ENCODE measurements at regions not wholly inside any gene's neighbourhood (a gene's known extent, or its start where the extent isn't known, plus 50 kb on each side); places are given as distances from the start of the nearest gene placed in this dataset.

DNA sequence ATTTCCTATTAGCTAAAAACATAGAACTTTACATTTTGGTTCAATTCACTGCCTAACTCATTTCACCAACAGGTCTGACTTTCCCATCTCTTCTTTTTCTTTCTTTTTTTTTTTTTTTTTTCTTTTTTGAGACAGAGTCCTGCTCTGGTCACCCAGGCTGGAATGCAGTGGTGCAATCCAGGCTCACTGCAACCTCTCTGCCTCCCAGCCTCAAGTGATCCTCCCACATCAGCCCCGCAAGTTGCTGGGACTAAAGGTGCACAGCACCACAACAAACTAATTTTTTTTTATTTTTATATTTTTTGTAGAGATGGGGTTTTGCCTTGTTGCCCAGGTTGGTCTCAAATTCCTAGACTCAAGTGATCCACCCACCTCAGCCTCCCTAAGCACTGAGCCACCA lies 57.8 kb upstream of the HNRNPA3 start:
- no peaks in the 10 kb centered on the region for H3K36me3 ChIP-seq (ENCODE audit: control insufficient read depth in 4 of 4, insufficient read depth in 3 of 4, low read depth in 1 of 4, low read length in 3 of 4)
- no peak overlapping the region for H3K27ac ChIP-seq (ENCODE audit: low read depth in 1 of 2, low read length in 2 of 2)
- H3K9me3 ChIP-seq (ENCODE audit: control insufficient read depth in 4 of 4, low read length in 3 of 4) = no peaks in the 10 kb centered on the region
- no peaks in the 10 kb centered on the region for H3K4me1 ChIP-seq (ENCODE audit: control insufficient read depth in 4 of 4, insufficient read depth in 4 of 4, low read length in 3 of 4)
- DNase-seq (ENCODE audit: low spot score) = no peak
- H3K4me3 ChIP-seq (ENCODE audit: low read depth in 1 of 3, low read length in 3 of 3) = no peak overlapping the region
- 97% methylated on average over 1 of the region's 1 CpG for WGBS
- no peak overlapping the region for H3K9ac ChIP-seq (ENCODE audit: low read depth in 1 of 2, low read length in 2 of 2)
- H3K27me3 ChIP-seq (ENCODE audit: control insufficient read depth in 4 of 4, insufficient read depth in 4 of 4, low read length in 3 of 4) = no peaks in the 10 kb centered on the region
- TF ChIP-seq RXRA (IDR thresholded peaks at IDR 0.05) (no peak), HNF4A (conservative IDR thresholded peaks at IDR 0.05) (peak in 1 of 2 donors; percentile 8)

DNA sequence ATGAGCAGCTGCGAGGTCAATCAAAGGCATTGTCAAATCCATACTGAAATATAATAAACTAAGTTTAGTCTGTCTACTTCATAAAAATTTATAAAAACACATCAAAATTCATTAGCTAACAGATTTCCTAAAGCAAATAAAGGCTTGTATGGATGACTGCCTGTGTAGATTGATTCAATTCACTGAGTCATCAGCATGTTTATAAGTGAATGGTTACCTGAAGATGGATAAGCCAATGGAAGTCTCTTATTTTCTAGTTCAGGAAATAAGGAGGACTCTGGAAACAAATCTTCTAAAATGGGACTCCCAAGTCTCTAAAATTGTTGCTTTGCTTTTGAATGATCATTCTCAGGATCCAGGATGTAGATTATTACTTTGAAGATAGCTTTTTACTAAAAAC lies 57.0 kb upstream of the HNRNPA3 start:
- no peaks in the 10 kb centered on the region for H3K4me1 ChIP-seq (ENCODE audit: control insufficient read depth in 4 of 4, insufficient read depth in 4 of 4, low read length in 3 of 4)
- 96% methylated on average over 1 of the region's 1 CpG for WGBS
- DNase-seq (ENCODE audit: low spot score) = no peak
- H3K9ac ChIP-seq (ENCODE audit: low read depth in 1 of 2, low read length in 2 of 2) = no peak overlapping the region
- H3K9me3 ChIP-seq (ENCODE audit: control insufficient read depth in 4 of 4, low read length in 3 of 4) = no peaks in the 10 kb centered on the region
- H3K36me3 ChIP-seq (ENCODE audit: control insufficient read depth in 4 of 4, insufficient read depth in 3 of 4, low read depth in 1 of 4, low read length in 3 of 4) = no peaks in the 10 kb centered on the region
- TF ChIP-seq RXRA (IDR thresholded peaks at IDR 0.05) (no peak), HNF4G (IDR thresholded peaks at IDR 0.05) (no peak), FOXA2 (IDR thresholded peaks at IDR 0.05) (no peak), ZBTB33 (IDR thresholded peaks at IDR 0.05) (no peak), RAD21 (IDR thresholded peaks at IDR 0.05) (no peak), FOXA1 (IDR thresholded peaks at IDR 0.05) (no peak), TAF1 (conservative IDR thresholded peaks at IDR 0.05) (no peak), GABPA (IDR thresholded peaks at IDR 0.05 in 1 of 2, conservative IDR thresholded peaks at IDR 0.05 in 1 of 2) (no peak), EGR1 (IDR thresholded peaks at IDR 0.05; ENCODE audit: low read depth in 2 of 2) (no peak), SP1 (IDR thresholded peaks at IDR 0.05) (no peak)
- TF ChIP-seq, protein P1, sequence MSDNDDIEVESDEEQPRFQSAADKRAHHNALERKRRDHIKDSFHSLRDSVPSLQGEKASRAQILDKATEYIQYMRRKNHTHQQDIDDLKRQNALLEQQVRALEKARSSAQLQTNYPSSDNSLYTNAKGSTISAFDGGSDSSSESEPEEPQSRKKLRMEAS (IDR thresholded peaks at IDR 0.05) = no peak
- no peak overlapping the region for H3K4me3 ChIP-seq (ENCODE audit: low read depth in 1 of 3, low read length in 3 of 3)
- H3K27me3 ChIP-seq (ENCODE audit: control insufficient read depth in 4 of 4, insufficient read depth in 4 of 4, low read length in 3 of 4) = no peaks in the 10 kb centered on the region
- no peak overlapping the region for H3K27ac ChIP-seq (ENCODE audit: low read depth in 1 of 2, low read length in 2 of 2)

GRCh38 chr2:177161741-177162460 lies 50.7 kb upstream of the HNRNPA3 start:
- Histone ChIP-seq H3K27me3 (ENCODE audit: control insufficient read depth in 4 of 4, insufficient read depth in 4 of 4, low read length in 3 of 4) (no peaks in the 10 kb centered on the region), H3K9ac (ENCODE audit: low read depth in 1 of 2, low read length in 2 of 2) (no peak overlapping the region), H3K9me3 (ENCODE audit: control insufficient read depth in 4 of 4, low read length in 3 of 4) (no peaks in the 10 kb centered on the region), H3K4me1 (ENCODE audit: control insufficient read depth in 4 of 4, insufficient read depth in 4 of 4, low read length in 3 of 4) (peaks cover 2 to 15% (median 11%) of the 10 kb centered on the region in 4 donors), H3K36me3 (ENCODE audit: control insufficient read depth in 4 of 4, insufficient read depth in 3 of 4, low read depth in 1 of 4, low read length in 3 of 4) (no peaks in the 10 kb centered on the region), H3K4me3 (ENCODE audit: low read depth in 1 of 3, low read length in 3 of 3) (no peak overlapping the region), H3K27ac (ENCODE audit: low read depth in 1 of 2, low read length in 2 of 2) (no peak overlapping the region)
- no peak for DNase-seq (ENCODE audit: low spot score)
- 44% methylated on average over 12 of the region's 12 CpGs for WGBS
- TF ChIP-seq RAD21 (IDR thresholded peaks at IDR 0.05) = peak; percentile 59 to 67
- no peak for TF ChIP-seq NR2F2 (IDR thresholded peaks at IDR 0.05)
- no peak for TF ChIP-seq HNF4A (conservative IDR thresholded peaks at IDR 0.05)
- no peak for TF ChIP-seq TAF1 (conservative IDR thresholded peaks at IDR 0.05)
- no peak for TF ChIP-seq HNF4G (IDR thresholded peaks at IDR 0.05)
- no peak for TF ChIP-seq FOXA1 (IDR thresholded peaks at IDR 0.05)
- TF ChIP-seq CTCF (IDR thresholded peaks at IDR 0.05; ENCODE audit: low read depth, low read length, missing input control) = peak; percentile 34
- TF ChIP-seq YY1 (IDR thresholded peaks at IDR 0.05) = no peak
- no peak for TF ChIP-seq FOXA2 (IDR thresholded peaks at IDR 0.05)
- no peak for TF ChIP-seq ZBTB33 (IDR thresholded peaks at IDR 0.05)
- TF ChIP-seq RXRA (IDR thresholded peaks at IDR 0.05) = no peak
- TF ChIP-seq GABPA (IDR thresholded peaks at IDR 0.05 in 1 of 2, conservative IDR thresholded peaks at IDR 0.05 in 1 of 2) = no peak
- no peak for TF ChIP-seq EGR1 (IDR thresholded peaks at IDR 0.05; ENCODE audit: low read depth in 2 of 2)
- TF ChIP-seq REST (IDR thresholded peaks at IDR 0.05) = no peak
- TF ChIP-seq, protein P1 (IDR thresholded peaks at IDR 0.05) = no peak
